ENCODE measurements at regions not wholly inside any gene's neighbourhood (a gene's known extent, or its start where the extent isn't known, plus 50 kb on each side); places are given as distances from the start of the nearest gene placed in this dataset.

- Histone ChIP-seq H3K27me3 (no peaks in the 10 kb centered on the region), H3K9me3 (no peaks in the 10 kb centered on the region), H3K27ac (no peak overlapping the region), H3K4me3 (no peak overlapping the region), H3K36me3 (no peaks in the 10 kb centered on the region), H3K4me1 (peaks cover 8% of the 10 kb centered on the region)
- intact Hi-C loops (cut with DNase I) = no loop called here
- TF ChIP-seq POLR2AphosphoS5 (IDR thresholded peaks at IDR 0.05; ENCODE audit: insufficient read depth in 1 of 2, low read depth in 1 of 2) = no peak
- no peak for TF ChIP-seq POLR2A (IDR thresholded peaks at IDR 0.05)
- no peak for TF ChIP-seq CTCF (IDR thresholded peaks at IDR 0.05)
- DNase-seq (ENCODE audit: extremely low spot score in 2 of 2) = no peak
These were observed 199.2 kb upstream of the NT5C1B start for GRCh38 chr2:18788592-18788991.

GRCh38 chr2:18787726-18788125, 198.4 kb upstream of the NT5C1B start:
- H3K4me1 ChIP-seq = peaks cover 8% of the 10 kb centered on the region
- no peaks in the 10 kb centered on the region for H3K9me3 ChIP-seq
- no peaks in the 10 kb centered on the region for H3K27me3 ChIP-seq
- intact Hi-C loops (cut with DNase I) = no loop called here
- DNase-seq (ENCODE audit: extremely low spot score in 2 of 2) = no peak
- TF ChIP-seq POLR2A (IDR thresholded peaks at IDR 0.05) = no peak
- no peak for TF ChIP-seq CTCF (IDR thresholded peaks at IDR 0.05)
- TF ChIP-seq POLR2AphosphoS5 (IDR thresholded peaks at IDR 0.05; ENCODE audit: insufficient read depth in 1 of 2, low read depth in 1 of 2) = no peak
- no peaks in the 10 kb centered on the region for H3K36me3 ChIP-seq
- no peak overlapping the region for H3K4me3 ChIP-seq
- H3K27ac ChIP-seq = no peak overlapping the region

- Histone ChIP-seq H3K4me3 (no peak overlapping the region), H3K36me3 (no peaks in the 10 kb centered on the region), H3K27ac (no peak overlapping the region), H3K4me1 (no peaks in the 10 kb centered on the region), H3K9me3 (no peaks in the 10 kb centered on the region), H3K27me3 (no peaks in the 10 kb centered on the region)
- DNase-seq (ENCODE audit: extremely low spot score in 2 of 2) = no peak
- intact Hi-C loops (cut with DNase I) = no loop called here
- TF ChIP-seq POLR2A (IDR thresholded peaks at IDR 0.05) (no peak), POLR2AphosphoS5 (IDR thresholded peaks at IDR 0.05; ENCODE audit: insufficient read depth in 1 of 2, low read depth in 1 of 2) (no peak), CTCF (IDR thresholded peaks at IDR 0.05) (no peak)
These were observed 194.9 kb upstream of the NT5C1B start for GRCh38 chr2:18784245-18784644.

- no peaks in the 10 kb centered on the region for H3K36me3 ChIP-seq
- intact Hi-C loops (cut with DNase I) = no loop called here
- no peaks in the 10 kb centered on the region for H3K4me1 ChIP-seq
- H3K27me3 ChIP-seq = no peaks in the 10 kb centered on the region
- H3K27ac ChIP-seq = no peak overlapping the region
- H3K9me3 ChIP-seq = no peaks in the 10 kb centered on the region
- H3K4me3 ChIP-seq = no peak overlapping the region
- DNase-seq (ENCODE audit: extremely low spot score in 2 of 2) = no peak
- no peak for TF ChIP-seq POLR2A (IDR thresholded peaks at IDR 0.05)
- no peak for TF ChIP-seq POLR2AphosphoS5 (IDR thresholded peaks at IDR 0.05; ENCODE audit: insufficient read depth in 1 of 2, low read depth in 1 of 2)
- TF ChIP-seq CTCF (IDR thresholded peaks at IDR 0.05) = no peak
These were observed 192.3 kb upstream of the NT5C1B start for GRCh38 chr2:18781541-18782280.

- intact Hi-C loops (cut with DNase I) = no loop called here
- H3K36me3 ChIP-seq = no peaks in the 10 kb centered on the region
- H3K27ac ChIP-seq = no peak overlapping the region
- H3K27me3 ChIP-seq = no peaks in the 10 kb centered on the region
- no peaks in the 10 kb centered on the region for H3K4me1 ChIP-seq
- TF ChIP-seq POLR2A (IDR thresholded peaks at IDR 0.05) (no peak), POLR2AphosphoS5 (IDR thresholded peaks at IDR 0.05; ENCODE audit: insufficient read depth in 1 of 2, low read depth in 1 of 2) (no peak), CTCF (IDR thresholded peaks at IDR 0.05) (no peak)
- no peak overlapping the region for H3K4me3 ChIP-seq
- H3K9me3 ChIP-seq = no peaks in the 10 kb centered on the region
- DNase-seq (ENCODE audit: extremely low spot score in 2 of 2) = no peak
These were observed 188.0 kb upstream of the NT5C1B start for GRCh38 chr2:18777250-18777812.

Measured in vagina (tissue), 2 donors.